D721Med (cell line): ENCODE measurements at regions not wholly inside any gene's neighbourhood (a gene's known extent, or its start where the extent isn't known, plus 50 kb on each side); places are given as distances from the start of the nearest gene placed in this dataset.

Source experiments
- DNase-seq: peaks from one replicate; pipeline ENCODE4 v3.0.0; 2011; ENCODE audit warnings: low spot score; ENCODE audit not compliant: insufficient read length
- FAIRE-seq: peaks from 2 replicates; lab custom pipeline; 2011; peaks lifted over from hg19 to GRCh38; lab: Jason Lieb, UNC
- TF ChIP-seq, protein P1 (sequence below): IDR thresholded peaks from 2 replicates; pipeline ENCODE4 v1.5.1; 2012; ENCODE audit warnings: mild to moderate bottlenecking, control low read depth; ENCODE audit not compliant: insufficient read depth; ENCODE audit errors: missing control alignments

DNA sequence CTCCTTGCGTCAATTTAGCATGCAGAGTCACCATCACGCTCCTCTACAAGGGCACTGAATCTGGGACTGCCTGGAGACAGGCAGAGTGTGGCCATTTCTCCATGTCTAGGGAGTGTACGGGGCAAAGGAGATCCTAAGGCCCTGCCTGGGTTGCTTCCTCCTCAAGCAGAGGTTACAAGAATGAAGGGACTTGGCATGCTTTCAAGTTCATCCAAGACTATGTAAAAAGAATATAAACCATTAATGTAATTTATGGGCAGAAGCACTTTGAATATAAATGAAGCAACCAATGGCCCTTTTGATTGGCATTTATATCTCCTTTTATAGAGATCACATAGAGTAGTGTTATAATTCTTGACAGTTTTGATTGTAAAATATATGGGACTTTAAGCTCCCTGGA, 137.5 kb downstream of the BTBD3 start:
- DNase-seq (no peak), FAIRE-seq (no peak)
- TF ChIP-seq, protein P1, sequence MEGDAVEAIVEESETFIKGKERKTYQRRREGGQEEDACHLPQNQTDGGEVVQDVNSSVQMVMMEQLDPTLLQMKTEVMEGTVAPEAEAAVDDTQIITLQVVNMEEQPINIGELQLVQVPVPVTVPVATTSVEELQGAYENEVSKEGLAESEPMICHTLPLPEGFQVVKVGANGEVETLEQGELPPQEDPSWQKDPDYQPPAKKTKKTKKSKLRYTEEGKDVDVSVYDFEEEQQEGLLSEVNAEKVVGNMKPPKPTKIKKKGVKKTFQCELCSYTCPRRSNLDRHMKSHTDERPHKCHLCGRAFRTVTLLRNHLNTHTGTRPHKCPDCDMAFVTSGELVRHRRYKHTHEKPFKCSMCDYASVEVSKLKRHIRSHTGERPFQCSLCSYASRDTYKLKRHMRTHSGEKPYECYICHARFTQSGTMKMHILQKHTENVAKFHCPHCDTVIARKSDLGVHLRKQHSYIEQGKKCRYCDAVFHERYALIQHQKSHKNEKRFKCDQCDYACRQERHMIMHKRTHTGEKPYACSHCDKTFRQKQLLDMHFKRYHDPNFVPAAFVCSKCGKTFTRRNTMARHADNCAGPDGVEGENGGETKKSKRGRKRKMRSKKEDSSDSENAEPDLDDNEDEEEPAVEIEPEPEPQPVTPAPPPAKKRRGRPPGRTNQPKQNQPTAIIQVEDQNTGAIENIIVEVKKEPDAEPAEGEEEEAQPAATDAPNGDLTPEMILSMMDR = no peak

DNA sequence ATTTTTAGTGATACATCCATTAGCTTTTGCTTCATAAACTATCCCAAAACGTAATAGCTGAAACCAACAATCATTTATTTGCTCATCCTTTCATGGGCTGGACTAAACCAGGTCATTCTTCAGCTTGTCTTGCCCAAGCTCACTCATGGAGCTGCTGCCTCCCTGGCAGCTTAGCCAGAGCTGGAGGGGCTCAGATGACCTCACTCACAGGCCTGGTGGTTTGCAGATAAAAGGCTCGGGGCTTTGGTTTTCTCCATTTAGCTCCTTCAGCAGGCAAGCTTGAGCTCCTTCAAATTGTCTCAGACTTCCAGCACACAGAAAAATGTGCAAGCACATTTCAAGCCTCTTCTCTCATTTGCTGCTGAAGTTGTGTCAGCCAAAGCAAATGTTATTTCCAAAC, 139.1 kb downstream of the BTBD3 start:
- TF ChIP-seq, protein P1 = no peak
- FAIRE-seq = no peak
- no peak for DNase-seq

DNA sequence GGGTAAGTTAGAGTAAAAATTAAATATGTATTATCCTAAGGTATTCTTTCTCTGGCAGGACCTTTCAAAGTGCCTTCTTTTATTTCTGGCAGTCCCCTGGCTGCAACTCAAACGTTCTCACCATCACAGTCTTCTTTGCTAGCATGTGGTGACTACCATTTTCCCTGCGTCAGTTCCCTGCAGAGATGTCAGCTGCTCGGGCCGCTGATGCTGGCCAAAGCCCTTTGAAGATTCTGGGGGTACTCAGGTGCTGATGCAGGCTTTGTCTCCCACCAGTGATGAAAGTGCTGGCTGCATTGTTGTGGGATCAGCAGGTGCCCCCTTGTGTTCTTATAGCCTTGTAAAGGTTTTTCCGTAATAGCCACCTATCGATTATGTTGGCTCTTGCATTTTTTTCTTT, 140.1 kb downstream of the BTBD3 start:
- TF ChIP-seq, protein P1 = no peak
- DNase-seq = no peak
- FAIRE-seq = no peak

DNA sequence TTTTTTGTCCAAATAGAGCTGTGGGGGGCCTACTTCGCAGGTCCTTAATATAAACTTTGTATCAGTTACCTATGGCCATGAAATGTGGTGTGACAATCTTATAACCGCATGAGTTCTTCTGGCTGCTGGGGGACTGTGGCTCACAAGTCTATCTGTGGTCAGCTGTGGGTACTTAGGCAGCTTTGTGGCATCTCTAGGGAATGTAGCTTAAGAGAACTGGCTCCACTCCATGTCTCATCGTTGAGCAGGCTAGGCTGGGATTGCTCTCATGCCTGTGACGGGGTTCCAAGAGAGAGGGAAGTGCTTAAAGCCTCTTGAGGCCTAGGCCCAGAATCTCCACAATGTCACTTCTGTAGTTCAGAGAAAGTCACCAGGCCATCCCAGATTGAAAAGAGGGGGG, 140.5 kb downstream of the BTBD3 start:
- DNase-seq = no peak
- no peak for FAIRE-seq

DNA sequence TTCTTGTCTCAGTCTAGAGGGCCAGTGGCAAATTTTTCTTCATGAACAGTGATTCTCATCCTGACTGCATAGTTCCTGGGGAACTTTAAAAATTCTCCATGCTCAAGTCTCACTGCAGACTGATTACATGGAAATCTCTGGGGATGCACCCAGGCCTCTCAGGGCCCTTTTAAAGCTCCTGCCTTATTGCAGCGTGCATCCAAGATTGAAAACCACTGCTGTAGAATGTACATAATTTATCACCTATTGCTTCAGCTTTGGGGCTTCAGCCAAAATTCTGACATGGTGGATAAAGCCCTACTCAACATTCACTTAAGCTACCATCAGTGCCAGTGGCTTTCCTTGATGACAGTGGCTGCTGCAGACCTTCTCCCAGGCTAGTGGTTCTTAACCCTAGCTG, 143.8 kb downstream of the BTBD3 start:
- TF ChIP-seq, protein P1 = no peak
- DNase-seq (no peak), FAIRE-seq (no peak)

More for the DNA sequence above, 140.5 kb downstream of the BTBD3 start:
- TF ChIP-seq, protein P1 = no peak

DNA sequence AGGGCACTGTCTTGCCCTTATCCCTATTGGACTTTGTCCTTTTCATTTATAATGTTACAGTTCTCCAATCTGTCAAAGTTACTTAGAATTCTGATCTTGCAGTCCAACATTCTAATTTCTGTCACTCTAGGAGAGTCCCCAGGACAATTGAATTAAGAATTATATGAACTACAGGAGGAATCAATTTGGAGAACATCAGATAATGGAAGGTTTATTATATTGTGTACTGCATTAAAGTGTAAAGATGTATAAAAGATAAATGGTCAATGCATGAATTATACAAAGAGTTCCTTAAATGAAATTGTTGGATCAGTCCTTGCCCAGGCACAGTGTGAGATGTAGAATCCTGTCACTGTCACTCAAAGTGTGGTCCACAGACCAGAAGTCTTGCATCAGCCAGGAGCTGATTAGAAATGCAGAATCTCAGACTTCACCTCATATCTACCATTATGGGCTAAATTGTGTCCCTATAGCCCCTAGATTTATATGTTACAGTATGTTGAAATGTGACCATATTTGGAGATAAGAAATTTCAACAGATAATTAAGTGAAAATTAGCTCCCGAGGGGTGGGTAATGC, 145.5 kb downstream of the BTBD3 start:
- FAIRE-seq (no peak), DNase-seq (no peak)
- TF ChIP-seq, protein P1 = no peak

DNA sequence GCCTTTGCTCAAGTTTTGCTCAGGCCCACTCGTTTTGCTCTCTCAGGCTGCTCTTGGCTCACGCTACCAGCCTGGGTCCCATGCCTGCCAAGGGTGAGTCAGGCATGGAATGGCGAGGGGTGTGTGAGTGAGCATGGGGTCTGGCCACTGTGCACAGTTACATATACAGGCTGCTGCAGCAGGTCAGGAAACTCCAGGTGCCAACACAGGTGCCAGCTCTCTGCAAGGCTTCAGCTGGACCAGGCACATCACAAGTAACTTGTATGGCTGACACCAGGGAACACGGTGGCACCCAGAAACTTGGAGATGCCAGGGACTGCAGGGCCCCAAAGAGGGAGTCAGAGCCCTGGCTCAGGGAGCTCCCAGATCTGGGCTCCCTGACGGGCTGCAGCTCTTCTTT, 146.8 kb downstream of the BTBD3 start:
- no peak for FAIRE-seq
- TF ChIP-seq, protein P1 = no peak
- DNase-seq = no peak
